Testis (tissue), 2 donors: ENCODE measurements at regions not wholly inside any gene's neighbourhood (a gene's known extent, or its start where the extent isn't known, plus 50 kb on each side); places are given as distances from the start of the nearest gene placed in this dataset.
"Not testable (repeated sequence)": the region's sequence is repeated elsewhere in the genome, so short reads cannot be mapped to it uniquely, and the experiment has no call there.

Experiments
- DNase-seq: peaks from one replicate; pipeline ENCODE4 v3.0.0-alpha.2; 2019
- H3K27ac ChIP-seq, 2 donors: fragments of 200-600 bp; sonication (generic); one replicate each; pipeline ENCODE4 v1.5.1; 2019
- H3K27me3 ChIP-seq: fragments of 200-600 bp; sonication (generic); one replicate; pipeline ENCODE4 v1.5.1; 2019
- H3K36me3 ChIP-seq: fragments of 200-600 bp; sonication (generic); one replicate; pipeline ENCODE4 v1.5.1; 2017; ENCODE audit warnings: low read depth; ENCODE audit errors: missing control alignments
- H3K4me1 ChIP-seq: fragments of 200-600 bp; sonication (generic); one replicate; pipeline ENCODE4 v1.5.1; 2019
- H3K4me3 ChIP-seq, 2 donors: fragments of 200-600 bp; sonication (generic); one replicate each; pipeline ENCODE4 v1.5.1; 2017 to 2019
- H3K9me3 ChIP-seq: fragments of 200-600 bp; sonication (generic); one replicate; pipeline ENCODE4 v1.5.1; 2017
- CTCF ChIP-seq, 3 experiments: fragments of 450-650 bp in 2 of 3; fragments of 200-600 bp in 1 of 3; sonication (generic) in 1 of 3; IDR thresholded peaks; one replicate each; pipeline ENCODE4 v1.5.1; 2016 to 2019; ENCODE audit warnings: antibody characterized with exemption in 3 of 3, mild to moderate bottlenecking in 2 of 3, moderate library complexity in 1 of 3
- POLR2A ChIP-seq: fragments of 450-650 bp; IDR thresholded peaks from one replicate; pipeline ENCODE4 v1.6.1; 2017; ENCODE audit warnings: antibody characterized with exemption, mild to moderate bottlenecking, moderate library complexity
- WGBS, 2 donors: methylation state at CpG; one replicate each; pipeline ENCODE4 v1.1.5; 2018; 5-methylcytosine and 5-hydroxymethylcytosine counted together
- intact Hi-C: fragments of 100-400 bp; cut with DNase I; formaldehyde crosslinking; loops from one replicate; pipeline ENCODE4 v1.15.1; 2023; ENCODE audit warnings: low total_unique reads

GRCh38 chr3:110686701-110687100, 384.9 kb upstream of the NECTIN3 start:
- H3K4me3 ChIP-seq: no peak overlapping the region
- intact Hi-C loops: no loop called here
- H3K27me3 ChIP-seq: no peaks in the 10 kb centered on the region
- H3K36me3 ChIP-seq: no peaks in the 10 kb centered on the region
- DNase-seq: no peak
- no peaks in the 10 kb centered on the region for H3K4me1 ChIP-seq
- WGBS, 2 donors: 80% methylated on average over 3 of the region's 3 CpGs
- no peak for TF ChIP-seq POLR2A
- TF ChIP-seq CTCF (IDR thresholded peaks at IDR 0.05): no peak
- H3K9me3 ChIP-seq: no peaks in the 10 kb centered on the region
- H3K27ac ChIP-seq: no peak overlapping the region

- Histone ChIP-seq H3K27me3 (no peaks in the 10 kb centered on the region), H3K36me3 (no peaks in the 10 kb centered on the region), H3K9me3 (no peaks in the 10 kb centered on the region), H3K4me1 (no peaks in the 10 kb centered on the region), H3K27ac (no peak overlapping the region), H3K4me3 (no peak overlapping the region)
- DNase-seq: no peak
- no peak for TF ChIP-seq POLR2A
- no peak for TF ChIP-seq CTCF (IDR thresholded peaks at IDR 0.05)
- intact Hi-C loops: no loop called here
Measured at GRCh38 chr3:110687138-110687537, 384.5 kb upstream of the NECTIN3 start.

- Histone ChIP-seq H3K4me1 (no peaks in the 10 kb centered on the region), H3K36me3 (no peaks in the 10 kb centered on the region), H3K27ac (no peak overlapping the region), H3K4me3 (no peak overlapping the region), H3K27me3 (no peaks in the 10 kb centered on the region), H3K9me3 (no peaks in the 10 kb centered on the region)
- DNase-seq: no peak
- 63 to 64% methylated on average over 4 of the region's 4 CpGs for WGBS, 2 donors
- intact Hi-C loops: no loop called here
- TF ChIP-seq POLR2A: no peak
- TF ChIP-seq CTCF (IDR thresholded peaks at IDR 0.05): no peak
Measured at GRCh38 chr3:110697961-110698360, 373.7 kb upstream of the NECTIN3 start.

- H3K27ac ChIP-seq, H3K4me3 ChIP-seq, H3K27me3 ChIP-seq, H3K4me1 ChIP-seq, DNase-seq, intact Hi-C loops, H3K9me3 ChIP-seq, H3K36me3 ChIP-seq: not testable (repeated sequence)
Measured at GRCh38 chr3:110704332-110704731, 367.3 kb upstream of the NECTIN3 start.

GRCh38 chr3:110708156-110708555, 363.5 kb upstream of the NECTIN3 start:
- intact Hi-C loops: no loop called here
- no peaks in the 10 kb centered on the region for H3K36me3 ChIP-seq
- no peak overlapping the region for H3K4me3 ChIP-seq
- TF ChIP-seq POLR2A: no peak
- no peak for TF ChIP-seq CTCF (IDR thresholded peaks at IDR 0.05)
- H3K9me3 ChIP-seq: no peaks in the 10 kb centered on the region
- 97% methylated on average over 1 of the region's 1 CpG; no CpG with 5 or more reads in 1 of the 2 donors for WGBS, 2 donors
- no peaks in the 10 kb centered on the region for H3K27me3 ChIP-seq
- no peak for DNase-seq
- no peak overlapping the region for H3K27ac ChIP-seq
- no peaks in the 10 kb centered on the region for H3K4me1 ChIP-seq
